SK-N-SH treated with all-trans-retinoic acid at 6 μM for 48 hours (cell line): ENCODE measurements at regions not wholly inside any gene's neighbourhood (a gene's known extent, or its start where the extent isn't known, plus 50 kb on each side); places are given as distances from the start of the nearest gene placed in this dataset.

Source experiments
- ATAC-seq: fragments of 200-7000 bp; cut with Tn5 transposase; 3 replicates; pipeline ENCODE4 v1.9.1; 2020; ENCODE audit warnings: mild to moderate bottlenecking, moderate library complexity
- ARNTL ChIP-seq: fragments of 450-650 bp; formaldehyde crosslinking; IDR thresholded peaks from 2 replicates; pipeline ENCODE4 v1.5.0; 2020; ENCODE audit warnings: low read depth, mild to moderate bottlenecking, moderate library complexity, borderline replicate concordance
- BACH2 ChIP-seq: fragments of 250-450 bp; sonication (Bioruptor Pico); IDR thresholded peaks from 2 replicates; pipeline ENCODE4 v1.9.0; 2021; ENCODE audit warnings: mild to moderate bottlenecking, borderline replicate concordance
- CREB5 ChIP-seq: fragments of 250-450 bp; sonication (Bioruptor Pico); IDR thresholded peaks from 2 replicates; pipeline ENCODE4 v1.5.1; 2020; ENCODE audit warnings: low read depth, mild to moderate bottlenecking, moderate library complexity
- CSDC2 ChIP-seq: fragments of 250-450 bp; sonication (Bioruptor Pico); IDR thresholded peaks from 2 replicates; pipeline ENCODE4 v1.5.0; 2020; ENCODE audit warnings: mild to moderate bottlenecking, moderate library complexity
- CSRNP3 ChIP-seq: fragments of 250-450 bp; sonication (Bioruptor Pico); IDR thresholded peaks from 2 replicates; pipeline ENCODE4 v1.5.1; 2021; ENCODE audit warnings: mild to moderate bottlenecking, moderate library complexity
- ESRRG ChIP-seq: fragments of 250-450 bp; sonication (Bioruptor Pico); IDR thresholded peaks from 2 replicates; pipeline ENCODE4 v1.6.1; 2021; ENCODE audit warnings: mild to moderate bottlenecking
- GLIS3 ChIP-seq: fragments of 250-450 bp; sonication (Bioruptor Pico); IDR thresholded peaks from 2 replicates; pipeline ENCODE4 v1.5.0; 2020; ENCODE audit warnings: mild to moderate bottlenecking, moderate library complexity
- ISL1 ChIP-seq: fragments of 250-450 bp; sonication (Bioruptor Pico); IDR thresholded peaks from 2 replicates; pipeline ENCODE4 v2.1.2; 2022; ENCODE audit warnings: mild to moderate bottlenecking, moderate library complexity
- OSR1 ChIP-seq: fragments of 250-450 bp; sonication (Bioruptor Pico); IDR thresholded peaks from 2 replicates; pipeline ENCODE4 v1.8.0; 2022; ENCODE audit warnings: moderate library complexity, mild to moderate bottlenecking, inconsistent platforms
- POU6F1 ChIP-seq: fragments of 250-450 bp; sonication (Bioruptor Pico); IDR thresholded peaks from 2 replicates; pipeline ENCODE4 v1.8.0; 2021; ENCODE audit warnings: low read depth, mild to moderate bottlenecking, moderate library complexity, borderline replicate concordance
- PPARA ChIP-seq: fragments of 250-450 bp; sonication (Bioruptor Pico); IDR thresholded peaks from 2 replicates; pipeline ENCODE4 v1.5.0; 2020; ENCODE audit warnings: mild to moderate bottlenecking, borderline replicate concordance
- RARB ChIP-seq: fragments of 250-450 bp; sonication (Bioruptor Pico); IDR thresholded peaks from 2 replicates; pipeline ENCODE4 v1.8.0; 2021; ENCODE audit warnings: mild to moderate bottlenecking, moderate library complexity
- TCF4 ChIP-seq: fragments of 250-450 bp; sonication (Bioruptor Pico); IDR thresholded peaks from 2 replicates; pipeline ENCODE4 v1.8.0; 2021; ENCODE audit warnings: mild to moderate bottlenecking, moderate library complexity, borderline replicate concordance
- TOX ChIP-seq: fragments of 250-450 bp; sonication (Bioruptor Pico); IDR thresholded peaks from 2 replicates; pipeline ENCODE4 v1.8.0; 2021; ENCODE audit warnings: mild to moderate bottlenecking, moderate library complexity, borderline replicate concordance
- TSHZ2 ChIP-seq: fragments of 250-450 bp; sonication (Bioruptor Pico); IDR thresholded peaks from 2 replicates; pipeline ENCODE4 v1.5.0; 2020; ENCODE audit warnings: mild to moderate bottlenecking, moderate library complexity
- ZC3H10 ChIP-seq: fragments of 250-450 bp; sonication (Bioruptor Pico); IDR thresholded peaks from 2 replicates; pipeline ENCODE4 v1.5.1; 2021; ENCODE audit warnings: mild to moderate bottlenecking, moderate library complexity
- ZFP3 ChIP-seq: fragments of 250-450 bp; sonication (Bioruptor Pico); IDR thresholded peaks from 2 replicates; pipeline ENCODE4 v1.5.0; 2020; ENCODE audit warnings: mild to moderate bottlenecking, moderate library complexity
- ZNF70 ChIP-seq: fragments of 450-650 bp; formaldehyde crosslinking; IDR thresholded peaks from 2 replicates; pipeline ENCODE4 v1.5.0; 2020; ENCODE audit warnings: mild to moderate bottlenecking, moderate library complexity
- ZNF8 ChIP-seq: fragments of 450-650 bp; formaldehyde crosslinking; IDR thresholded peaks from 2 replicates; pipeline ENCODE4 v1.5.0; 2020; ENCODE audit warnings: mild to moderate bottlenecking, moderate library complexity

- ATAC-seq = no peak
- TF ChIP-seq BACH2 (CRISPR knock-in tag) (no peak), RARB (no peak), ZNF8 (no peak), TOX (CRISPR knock-in tag) (no peak), ESRRG (CRISPR knock-in tag) (no peak), CSDC2 (CRISPR knock-in tag) (no peak)
Observed at GRCh38 chr4:134601706-134602105, 400.1 kb upstream of the PABPC4L start.

GRCh38 chr4:134591326-134591725, 389.7 kb upstream of the PABPC4L start:
- TF ChIP-seq POU6F1 (CRISPR knock-in tag) (no peak), ISL1 (no peak), ZNF70 (CRISPR knock-in tag) (no peak), TOX (CRISPR knock-in tag) (no peak), CSDC2 (CRISPR knock-in tag) (no peak), BACH2 (CRISPR knock-in tag) (no peak), PPARA (CRISPR knock-in tag) (no peak), GLIS3 (no peak), CSRNP3 (CRISPR knock-in tag) (no peak), ZNF8 (no peak), ZC3H10 (CRISPR knock-in tag) (no peak), ZFP3 (CRISPR knock-in tag) (no peak)
- ATAC-seq = no peak

- TF ChIP-seq RARB = no peak
- no peak for TF ChIP-seq CREB5 (CRISPR knock-in tag)
- TF ChIP-seq TCF4 (CRISPR knock-in tag) = no peak
- no peak for TF ChIP-seq PPARA (CRISPR knock-in tag)
- no peak for TF ChIP-seq ZFP3 (CRISPR knock-in tag)
- TF ChIP-seq OSR1 (CRISPR knock-in tag) = no peak
- no peak for TF ChIP-seq GLIS3
- no peak for TF ChIP-seq TOX (CRISPR knock-in tag)
- ATAC-seq = no peak
Observed at GRCh38 chr4:134585972-134586371, 384.4 kb upstream of the PABPC4L start.

GRCh38 chr4:134567461-134567860, 365.9 kb upstream of the PABPC4L start:
- no peak for ATAC-seq
- TF ChIP-seq ARNTL (CRISPR knock-in tag) (no peak), TOX (CRISPR knock-in tag) (no peak), PPARA (CRISPR knock-in tag) (no peak), TCF4 (CRISPR knock-in tag) (no peak), CSDC2 (CRISPR knock-in tag) (no peak), TSHZ2 (CRISPR knock-in tag) (no peak), RARB (no peak), ZFP3 (CRISPR knock-in tag) (no peak), ISL1 (no peak), ZNF70 (CRISPR knock-in tag) (no peak), ESRRG (CRISPR knock-in tag) (no peak), BACH2 (CRISPR knock-in tag) (no peak)

- TF ChIP-seq ISL1 (no peak), ZC3H10 (CRISPR knock-in tag) (no peak), CSDC2 (CRISPR knock-in tag) (no peak), CREB5 (CRISPR knock-in tag) (no peak)
- ATAC-seq = no peak
Observed at GRCh38 chr4:134560728-134561127, 359.1 kb upstream of the PABPC4L start.
